EH (cell line): ENCODE measurements at regions not wholly inside any gene's neighbourhood (a gene's known extent, or its start where the extent isn't known, plus 50 kb on each side); places are given as distances from the start of the nearest gene placed in this dataset.

ENCODE experiments used
- DNase-seq: peaks from one replicate; pipeline ENCODE4 v3.0.0-alpha.2; 2015; ENCODE audit warnings: low read depth

GRCh38 chr3:99542767-99543518, 95.5 kb upstream of the COL8A1 start:
- no peak for DNase-seq

GRCh38 chr3:99541181-99541580, 97.2 kb upstream of the COL8A1 start:
- DNase-seq: no peak

- DNase-seq: no peak
Measured at GRCh38 chr3:99537416-99537815, 101.0 kb upstream of the COL8A1 start.

GRCh38 chr3:99536555-99537314, 101.7 kb upstream of the COL8A1 start:
- DNase-seq: peak; percentile 17

GRCh38 chr3:99534951-99535704, 103.3 kb upstream of the COL8A1 start:
- peak; percentile 80 for DNase-seq

- DNase-seq: peak; percentile 83
Measured at GRCh38 chr3:99532246-99532645, 106.1 kb upstream of the COL8A1 start.

GRCh38 chr3:99529265-99529664, 109.1 kb upstream of the COL8A1 start:
- peak; percentile 65 for DNase-seq

GRCh38 chr3:99526921-99527320, 111.5 kb upstream of the COL8A1 start:
- peak; percentile 26 for DNase-seq

- DNase-seq: peak; percentile 46
Measured at GRCh38 chr3:99524559-99524958, 113.8 kb upstream of the COL8A1 start.

GRCh38 chr3:99523431-99524127, 114.8 kb upstream of the COL8A1 start:
- DNase-seq: peak; percentile 65

GRCh38 chr3:99522147-99522546, 116.2 kb upstream of the COL8A1 start:
- no peak for DNase-seq

- no peak for DNase-seq
Measured at GRCh38 chr3:99521551-99521950, 116.8 kb upstream of the COL8A1 start.

GRCh38 chr3:99520513-99520912, 117.9 kb upstream of the COL8A1 start:
- no peak for DNase-seq

- DNase-seq: no peak
Measured at GRCh38 chr3:99516936-99517335, 121.5 kb upstream of the COL8A1 start.

- DNase-seq: no peak
Measured at GRCh38 chr3:99515891-99516290, 122.5 kb upstream of the COL8A1 start.

- DNase-seq: peak; percentile 93
Measured at GRCh38 chr3:99509224-99509623, 129.2 kb upstream of the COL8A1 start.

- no peak for DNase-seq
Measured at GRCh38 chr3:99508191-99508590, 130.2 kb upstream of the COL8A1 start.

GRCh38 chr3:99505646-99506269, 132.6 kb upstream of the COL8A1 start:
- peak; percentile 96 for DNase-seq

GRCh38 chr3:99505200-99505599, 133.2 kb upstream of the COL8A1 start:
- no peak for DNase-seq

GRCh38 chr3:99504258-99504657, 134.1 kb upstream of the COL8A1 start:
- peak; percentile 72 for DNase-seq

GRCh38 chr3:99503350-99503749, 135.0 kb upstream of the COL8A1 start:
- DNase-seq: peak; percentile 37

GRCh38 chr3:99502871-99503270, 135.5 kb upstream of the COL8A1 start:
- DNase-seq: no peak
